ENCODE measurements at regions not wholly inside any gene's neighbourhood (a gene's known extent, or its start where the extent isn't known, plus 50 kb on each side); places are given as distances from the start of the nearest gene placed in this dataset.

- no peak for TF ChIP-seq ETS1 (IDR thresholded peaks at IDR 0.05)
- no peak for TF ChIP-seq ZNF462 (CRISPR knock-in tag; IDR thresholded peaks at IDR 0.05)
- no peak for TF ChIP-seq ZNF331 (CRISPR knock-in tag; IDR thresholded peaks at IDR 0.05; ENCODE audit: low read depth)
Measured at GRCh38 chr2:147165697-147166382, 679.0 kb upstream of the ACVR2A start (continued).

- no peaks in the 10 kb centered on the region for H3K27me3 Mint-ChIP-seq (ENCODE audit: insufficient read depth, low read depth, poor library complexity)
- ATAC-seq (no peak), DNase-seq (ENCODE audit: low spot score) (no peak)
- Histone ChIP-seq H3K9me2 (ENCODE audit: insufficient read depth) (peaks cover 10% of the 10 kb centered on the region), H3K79me2 (replicated peaks; ENCODE audit: insufficient read depth) (no peaks in the 10 kb centered on the region), H4K20me1 (replicated peaks; ENCODE audit: insufficient read depth) (no peaks in the 10 kb centered on the region), H3K4me2 (no peak overlapping the region), H3F3A (replicated peaks; ENCODE audit: low read depth) (no peaks in the 10 kb centered on the region), H3K4me1 (ENCODE audit: insufficient read depth) (no peaks in the 10 kb centered on the region), H3K4me3 (no peak overlapping the region), H2AFZ (no peak overlapping the region), H3K27me3 (ENCODE audit: insufficient read depth) (no peaks in the 10 kb centered on the region), H3K27ac (ENCODE audit: low read depth) (no peak overlapping the region), H3K36me3 (ENCODE audit: insufficient read depth) (no peaks in the 10 kb centered on the region)
- H3K4me1 Mint-ChIP-seq: no peaks in the 10 kb centered on the region
- H3K9me3 Mint-ChIP-seq: no peaks in the 10 kb centered on the region; the same call in 2 of the 3 replicates
- no peak overlapping the region for H3K27ac Mint-ChIP-seq
- no peaks in the 10 kb centered on the region for H3K36me3 Mint-ChIP-seq (ENCODE audit: low read depth)
- no peak overlapping the region for H3K4me3 Mint-ChIP-seq
- TF ChIP-seq ETS1 (IDR thresholded peaks at IDR 0.05) (no peak), ZNF331 (CRISPR knock-in tag; IDR thresholded peaks at IDR 0.05; ENCODE audit: low read depth) (no peak), EZH2phosphoT487 (IDR thresholded peaks at IDR 0.05; ENCODE audit: unreplicated experiment) (no peak), STAT1 (IDR thresholded peaks at IDR 0.05; ENCODE audit: unreplicated experiment) (no peak), NANOG (IDR thresholded peaks at IDR 0.05; ENCODE audit: borderline replicate concordance) (no peak), JUNB (IDR thresholded peaks at IDR 0.05; ENCODE audit: unreplicated experiment) (no peak), CREB1 (CRISPR knock-in tag; IDR thresholded peaks at IDR 0.05; ENCODE audit: low read depth) (no peak), ZNF114 (CRISPR knock-in tag; IDR thresholded peaks at IDR 0.05) (no peak), REST (IDR thresholded peaks at IDR 0.05; ENCODE audit: unreplicated experiment) (no peak), POLR2AphosphoS5 (IDR thresholded peaks at IDR 0.05; ENCODE audit: low read depth) (no peak)
Measured at GRCh38 chr2:147164563-147164962, 680.3 kb upstream of the ACVR2A start.

Data from GM23338 (cell line).